OCI-LY3 (cell line): ENCODE measurements at regions not wholly inside any gene's neighbourhood (a gene's known extent, or its start where the extent isn't known, plus 50 kb on each side); places are given as distances from the start of the nearest gene placed in this dataset.
"Not testable (repeated sequence)": the region's sequence is repeated elsewhere in the genome, so short reads cannot be mapped to it uniquely, and the experiment has no call there.

ENCODE experiments used
- H2AFZ ChIP-seq: fragments of 200-600, 300-600 bp; shearing (Covaris generic); 2 replicates; pipeline ENCODE4 v1.6.0; 2014; ENCODE audit warnings: antibody characterized with exemption, low read depth, low read length
- H3K27ac ChIP-seq: fragments of 200-600, 300-600 bp; sonication (generic); 2 replicates; pipeline ENCODE4 v1.5.1; 2014; ENCODE audit warnings: mild to moderate bottlenecking, low read length, moderate library complexity, mixed read lengths
- H3K27me3 ChIP-seq: fragments of 200-600, 300-600 bp; sonication (generic); 2 replicates; pipeline ENCODE4 v1.6.1; 2014; ENCODE audit warnings: low read depth, low read length, mixed read lengths
- H3K36me3 ChIP-seq: fragments of 200-600, 300-600 bp; sonication (generic); replicated peaks from 2 replicates; pipeline ENCODE3; 2014; ENCODE audit warnings: low read depth, low read length, mixed read lengths
- H3K4me1 ChIP-seq: fragments of 300-600, 200-600 bp; sonication (generic); 2 replicates; pipeline ENCODE4 v1.6.1; 2014; ENCODE audit warnings: low read length, mixed read lengths
- H3K4me2 ChIP-seq: fragments of 200-600, 300-600 bp; sonication (generic); 2 replicates; pipeline ENCODE4 v1.6.1; 2014; ENCODE audit warnings: low read length, mixed read lengths
- H3K4me3 ChIP-seq: fragments of 300-600, 200-600 bp; sonication (generic); 2 replicates; pipeline ENCODE4 v1.5.1; 2014; ENCODE audit warnings: antibody characterized with exemption, mild to moderate bottlenecking, low read length, moderate library complexity
- H3K79me2 ChIP-seq: fragments of 300-600, 200-600 bp; shearing (Covaris generic); 2 replicates; pipeline ENCODE4 v1.6.1; 2014; ENCODE audit warnings: mild to moderate bottlenecking, low read length, mixed read lengths
- H3K9ac ChIP-seq: fragments of 300-600, 200-600 bp; shearing (Covaris generic); 2 replicates; pipeline ENCODE4 v1.6.0; 2014; ENCODE audit warnings: mild to moderate bottlenecking, low read length, moderate library complexity
- H3K9me3 ChIP-seq: fragments of 200-600, 300-600 bp; shearing (Covaris generic); 2 replicates; pipeline ENCODE4 v1.6.1; 2014; ENCODE audit warnings: low read length, mixed read lengths; ENCODE audit not compliant: insufficient read depth
- H4K20me1 ChIP-seq: fragments of 200-600, 300-600 bp; sonication (generic); 2 replicates; pipeline ENCODE4 v1.6.1; 2016; ENCODE audit warnings: low read length, mixed read lengths; ENCODE audit not compliant: insufficient read depth
- CTCF ChIP-seq: fragments of 200-600, 300-600 bp; sonication (generic); IDR thresholded peaks from 2 replicates; pipeline ENCODE4 v1.5.1; 2014; ENCODE audit warnings: antibody characterized with exemption, low read length, low read depth
- EZH2phosphoT487 ChIP-seq: fragments of 200-600 bp; shearing (Covaris generic); IDR thresholded peaks from 2 replicates; pipeline ENCODE4 v1.6.1; 2018; ENCODE audit warnings: antibody characterized with exemption, mixed run types, low read depth

DNA sequence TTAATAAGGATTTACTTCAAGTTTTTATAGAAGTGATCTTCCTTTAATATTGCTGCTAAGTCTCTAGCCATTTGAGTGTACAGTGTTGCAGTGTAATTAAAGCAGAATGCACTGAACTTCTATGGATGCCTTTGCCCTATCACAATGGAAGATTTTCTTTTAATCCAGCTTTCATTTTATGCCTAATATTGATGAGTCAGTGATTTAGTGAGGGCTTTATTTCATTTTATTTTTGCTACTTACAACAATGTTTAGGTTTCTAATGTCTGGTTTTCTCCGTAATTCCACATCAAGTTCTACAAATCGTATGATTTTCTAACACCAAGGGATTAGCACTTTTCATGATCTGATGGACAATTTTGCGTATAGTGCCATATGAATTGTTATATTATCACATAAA lies 504.1 kb downstream of the PCDH11X start:
- H3K9me3 ChIP-seq: no peaks in the 10 kb centered on the region
- no peak overlapping the region for H3K9ac ChIP-seq
- no peak overlapping the region for H3K27ac ChIP-seq
- no peaks in the 10 kb centered on the region for H3K27me3 ChIP-seq
- H3K79me2 ChIP-seq: no peaks in the 10 kb centered on the region
- no peaks in the 10 kb centered on the region for H3K36me3 ChIP-seq
- no peaks in the 10 kb centered on the region for H4K20me1 ChIP-seq
- H3K4me1 ChIP-seq: no peaks in the 10 kb centered on the region
- no peak overlapping the region for H3K4me3 ChIP-seq
- no peak for TF ChIP-seq EZH2phosphoT487
- no peak for TF ChIP-seq CTCF
- no peak overlapping the region for H2AFZ ChIP-seq
- no peak overlapping the region for H3K4me2 ChIP-seq

GRCh38 chrX:92298067-92298466 lies 518.9 kb downstream of the PCDH11X start:
- H3K36me3 ChIP-seq, H3K79me2 ChIP-seq, H3K4me2 ChIP-seq, H3K4me1 ChIP-seq, H3K9me3 ChIP-seq, H2AFZ ChIP-seq, H4K20me1 ChIP-seq, H3K4me3 ChIP-seq, H3K27me3 ChIP-seq, H3K9ac ChIP-seq, H3K27ac ChIP-seq: not testable (repeated sequence)

DNA sequence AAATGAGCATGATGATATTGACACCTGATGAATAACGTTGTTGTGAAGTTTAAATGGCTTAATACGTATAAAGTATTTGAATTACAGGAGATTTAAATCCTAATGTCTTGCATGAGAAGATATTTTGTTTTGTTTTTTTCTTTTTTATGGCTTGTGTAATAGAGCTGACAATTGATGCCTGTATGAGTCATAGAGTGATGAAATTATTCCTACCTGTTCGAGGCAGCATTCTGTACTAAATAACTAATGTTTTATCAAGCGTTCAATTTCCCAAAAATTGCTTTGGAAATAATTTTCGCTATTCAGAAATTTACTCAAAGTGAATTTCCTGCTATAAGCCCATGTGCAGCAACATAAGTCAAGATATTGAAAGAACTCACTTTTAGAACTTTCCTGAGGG lies 554.0 kb downstream of the PCDH11X start:
- H4K20me1 ChIP-seq, H3K9me3 ChIP-seq, H3K79me2 ChIP-seq, H3K4me2 ChIP-seq, H2AFZ ChIP-seq, H3K36me3 ChIP-seq, H3K4me3 ChIP-seq, H3K27ac ChIP-seq, H3K27me3 ChIP-seq, H3K9ac ChIP-seq, H3K4me1 ChIP-seq: not testable (repeated sequence)

- not testable (repeated sequence) for H3K4me1 ChIP-seq, H4K20me1 ChIP-seq, H3K27me3 ChIP-seq, H3K9me3 ChIP-seq, H3K36me3 ChIP-seq, H3K27ac ChIP-seq, H3K9ac ChIP-seq, H3K79me2 ChIP-seq, H2AFZ ChIP-seq, H3K4me2 ChIP-seq, H3K4me3 ChIP-seq
Observed at GRCh38 chrX:92351065-92351464, 571.9 kb downstream of the PCDH11X start.

GRCh38 chrX:92351511-92351910 lies 572.3 kb downstream of the PCDH11X start:
- Histone ChIP-seq H4K20me1 (no peaks in the 10 kb centered on the region), H3K4me3 (no peak overlapping the region), H3K9ac (no peak overlapping the region), H3K36me3 (no peaks in the 10 kb centered on the region), H3K4me1 (no peaks in the 10 kb centered on the region), H3K27ac (no peak overlapping the region), H3K4me2 (no peak overlapping the region), H2AFZ (no peak overlapping the region), H3K9me3 (no peaks in the 10 kb centered on the region), H3K79me2 (no peaks in the 10 kb centered on the region), H3K27me3 (no peaks in the 10 kb centered on the region)
- no peak for TF ChIP-seq CTCF
- TF ChIP-seq EZH2phosphoT487: no peak
